Putamen (tissue), 1 donor: ENCODE measurements at regions not wholly inside any gene's neighbourhood (a gene's known extent, or its start where the extent isn't known, plus 50 kb on each side); places are given as distances from the start of the nearest gene placed in this dataset.
"Not testable (repeated sequence)": the region's sequence is repeated elsewhere in the genome, so short reads cannot be mapped to it uniquely, and the experiment has no call there.

Experiments
- DNase-seq: peaks from one replicate; pipeline ENCODE4 v3.0.0-alpha.2; 2016; ENCODE audit warnings: low spot score

DNA sequence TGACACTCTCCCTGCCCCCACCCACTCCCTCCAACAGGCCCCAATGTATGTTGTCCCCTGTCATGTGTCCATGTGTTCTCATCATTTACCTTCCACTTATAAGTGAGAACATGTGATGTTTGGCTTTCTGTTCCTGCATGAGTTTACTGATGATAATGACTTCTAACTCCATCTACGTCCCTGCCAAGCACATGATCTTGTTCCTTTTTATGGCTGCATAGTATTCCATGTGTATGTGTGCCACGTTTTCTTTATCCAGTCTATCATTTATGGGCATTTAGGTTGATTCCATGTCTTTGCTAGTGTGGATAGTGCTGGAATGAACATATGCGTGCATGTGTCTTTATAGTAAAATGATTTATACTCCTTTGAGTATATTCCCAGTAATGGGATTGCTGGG, 100.0 kb upstream of the LHX5 start:
- DNase-seq: no peak

DNA sequence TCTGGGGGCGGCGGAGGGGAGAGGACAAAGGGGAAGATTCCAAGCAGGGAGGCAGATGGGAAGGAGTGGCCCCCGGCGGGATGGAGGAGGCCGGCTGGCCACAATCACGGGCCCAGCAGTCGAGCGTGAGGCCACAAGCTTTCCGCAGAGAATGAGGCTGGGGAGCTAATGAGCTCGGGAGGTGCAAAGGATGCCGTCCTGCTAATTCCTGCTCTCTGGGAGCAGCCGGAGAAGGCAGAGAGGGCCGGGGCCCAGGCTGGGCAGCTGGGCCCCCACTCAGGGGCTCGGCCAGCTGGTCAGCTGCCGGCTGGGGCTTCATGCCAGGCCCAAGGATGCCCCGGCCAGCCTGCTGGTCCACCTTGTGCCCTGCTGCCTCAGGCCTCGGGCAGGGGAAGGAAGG, 98.1 kb upstream of the LHX5 start:
- DNase-seq: no peak

DNA sequence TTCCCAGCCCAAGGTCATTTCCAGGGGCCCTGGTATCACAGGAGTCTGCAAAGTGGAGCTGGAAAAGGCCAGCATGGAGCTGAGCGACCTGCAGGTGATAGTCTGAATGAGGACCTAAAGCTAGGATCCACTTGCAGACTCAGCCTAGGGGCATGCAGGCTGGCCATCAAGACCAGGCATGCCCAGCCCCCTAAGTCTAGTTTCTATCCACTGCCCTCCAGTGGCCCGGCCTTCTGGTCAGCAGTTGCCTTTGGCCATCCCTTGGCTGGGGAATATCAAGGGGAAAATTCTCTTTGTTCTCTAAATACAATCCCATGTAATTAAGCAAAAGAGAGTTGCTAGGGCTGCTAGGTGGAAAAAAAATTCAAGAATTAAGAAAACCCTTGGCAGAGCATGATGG, 96.3 kb upstream of the LHX5 start:
- no peak for DNase-seq

DNA sequence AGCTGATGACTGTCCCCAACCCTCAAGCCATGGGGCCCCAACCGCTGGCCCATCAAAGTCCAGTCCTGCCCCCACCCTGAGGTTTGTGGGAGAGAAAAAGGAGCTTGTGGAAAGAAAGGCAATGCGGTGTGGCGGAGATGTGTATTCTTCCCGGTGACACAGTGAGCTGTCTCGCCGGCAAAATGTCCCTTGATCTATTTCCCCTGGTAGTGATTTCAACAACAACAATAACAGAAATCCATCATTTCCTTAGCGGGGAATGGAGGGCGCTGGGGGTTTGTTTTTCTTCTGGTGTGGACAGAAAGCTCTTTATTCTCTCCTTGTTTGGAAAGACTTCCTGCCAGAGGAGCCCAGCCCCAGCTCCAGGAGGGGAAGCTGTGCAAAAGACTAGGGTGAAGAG, 93.7 kb upstream of the LHX5 start:
- DNase-seq: no peak

DNA sequence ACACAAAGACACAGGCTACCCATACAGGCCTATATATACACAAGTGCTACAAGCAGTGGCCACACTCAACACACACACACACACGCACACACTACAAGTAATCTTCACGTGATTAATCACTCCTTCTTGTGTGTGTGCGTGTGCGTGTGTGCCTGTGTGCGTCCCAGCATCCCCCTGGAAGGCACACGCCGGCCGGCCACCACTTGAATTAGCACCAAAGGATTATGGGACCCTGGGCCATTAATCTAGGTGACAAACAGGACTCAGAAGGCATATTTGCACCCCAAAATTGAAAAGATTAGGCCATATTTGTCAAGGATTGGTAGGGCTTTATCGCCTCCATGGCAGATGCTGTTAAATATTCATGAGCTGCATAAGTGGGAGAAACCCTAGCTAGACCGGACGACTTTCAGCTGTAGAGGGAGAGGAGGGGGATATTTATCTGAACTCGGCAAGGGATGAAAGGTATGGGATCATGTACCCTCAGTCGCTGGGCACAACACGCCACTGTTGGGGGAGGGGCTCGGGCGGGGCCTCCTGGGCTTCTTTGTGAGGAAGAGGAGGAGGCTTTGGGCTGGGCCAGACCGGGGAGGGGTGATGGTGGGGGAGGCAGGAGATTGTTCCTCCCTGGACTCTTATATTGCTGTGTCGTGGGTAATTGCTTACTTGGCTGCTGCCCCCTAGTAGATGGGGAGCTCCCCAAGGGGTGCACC, 89.6 kb upstream of the LHX5 start:
- no peak for DNase-seq

DNA sequence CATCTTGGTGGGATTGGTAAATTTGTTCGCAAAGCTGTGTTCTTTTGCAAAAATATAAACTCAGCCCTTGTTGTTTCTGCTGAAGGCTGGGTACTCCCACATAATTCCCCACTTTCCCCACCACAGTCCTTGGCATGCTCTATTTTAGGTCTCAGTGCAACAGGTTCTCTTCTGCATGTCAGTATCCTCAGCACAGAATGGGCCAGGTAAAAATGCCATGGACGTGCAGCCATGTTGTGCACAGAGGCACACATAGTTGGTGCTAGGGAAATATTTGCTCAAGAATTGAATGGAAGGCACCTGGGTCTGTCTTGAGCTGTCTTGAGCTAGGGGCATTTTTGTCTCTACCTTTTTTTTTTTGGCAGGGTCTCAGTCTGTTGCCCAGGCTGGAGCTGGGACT, 87.8 kb upstream of the LHX5 start:
- no peak for DNase-seq

DNA sequence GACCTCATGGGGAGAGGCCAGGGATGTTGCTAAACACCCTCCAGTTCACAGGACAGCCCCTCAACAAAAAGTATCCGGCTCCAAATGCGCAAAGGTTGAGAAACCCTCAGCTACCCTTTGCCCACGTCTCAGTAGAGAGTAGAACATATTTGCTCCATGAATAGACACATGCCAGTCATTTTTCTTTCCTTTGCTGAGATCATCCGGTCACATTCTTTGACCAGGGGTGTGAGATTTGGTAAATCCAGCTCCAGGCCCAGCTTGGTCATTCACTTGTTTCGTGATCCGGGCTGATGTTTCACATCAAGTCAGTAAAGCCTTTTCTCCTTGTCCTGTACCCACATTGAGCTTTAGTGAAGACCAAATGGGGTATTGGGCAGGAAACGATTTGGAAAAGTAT, 83.6 kb upstream of the LHX5 start:
- DNase-seq: no peak

DNA sequence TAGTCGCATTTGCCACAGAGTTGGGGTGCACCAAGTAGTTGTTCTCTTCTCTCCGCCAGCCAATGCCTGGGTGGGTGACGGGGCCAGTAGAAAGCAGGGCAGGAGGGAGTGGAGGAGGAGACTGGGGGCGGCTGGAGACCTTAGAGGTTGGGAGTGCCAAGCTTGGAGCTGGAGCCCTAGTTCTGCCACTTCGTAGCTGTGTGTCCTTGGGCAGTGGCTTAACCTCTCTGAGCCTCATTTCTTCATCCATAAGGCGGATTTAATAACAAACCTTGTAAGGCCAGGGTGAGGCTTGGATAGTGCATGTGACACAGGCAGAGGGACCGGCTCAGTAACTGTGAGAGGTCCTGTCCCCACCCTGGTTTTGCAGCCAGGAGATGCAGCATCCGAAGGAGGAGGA, 81.1 kb upstream of the LHX5 start:
- no peak for DNase-seq

DNA sequence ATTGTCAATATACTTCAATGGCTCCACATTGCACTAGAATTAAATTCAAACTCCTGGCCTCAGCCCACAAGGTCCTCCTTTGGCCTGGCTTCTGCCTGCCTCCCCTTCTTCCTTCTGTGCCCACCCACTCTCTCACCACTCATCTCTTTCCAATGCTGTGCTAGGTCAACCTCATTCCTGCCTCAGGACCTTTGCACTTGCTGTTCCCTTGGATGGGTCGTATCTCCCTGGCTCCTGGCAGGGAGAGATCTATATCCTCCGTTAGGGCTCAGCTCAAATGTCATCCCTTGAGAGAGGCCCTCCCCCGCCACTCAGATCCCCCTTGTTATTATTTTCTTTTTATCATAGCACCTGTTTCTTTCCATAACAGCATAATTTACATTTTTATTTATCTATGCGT, 79.9 kb upstream of the LHX5 start:
- DNase-seq: no peak

DNA sequence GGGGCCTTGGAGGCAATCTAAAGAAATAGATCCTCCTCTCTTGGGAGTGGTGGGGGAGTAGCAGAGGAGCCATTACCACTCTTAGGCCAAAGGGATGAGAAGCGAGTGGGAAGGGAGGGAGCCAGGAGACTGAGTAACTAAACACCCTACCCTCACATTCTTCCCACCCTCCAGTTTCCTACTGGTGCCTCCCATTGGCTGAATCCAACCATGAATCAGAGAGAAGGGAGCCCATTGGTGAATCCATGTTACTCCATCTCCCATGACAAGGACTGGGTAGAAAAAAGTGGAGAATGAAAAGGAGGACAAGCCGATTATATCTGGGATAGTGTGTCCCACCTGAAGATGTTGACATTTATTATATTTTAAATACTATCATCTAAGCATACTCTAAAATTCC, 76.8 kb upstream of the LHX5 start:
- no peak for DNase-seq

DNA sequence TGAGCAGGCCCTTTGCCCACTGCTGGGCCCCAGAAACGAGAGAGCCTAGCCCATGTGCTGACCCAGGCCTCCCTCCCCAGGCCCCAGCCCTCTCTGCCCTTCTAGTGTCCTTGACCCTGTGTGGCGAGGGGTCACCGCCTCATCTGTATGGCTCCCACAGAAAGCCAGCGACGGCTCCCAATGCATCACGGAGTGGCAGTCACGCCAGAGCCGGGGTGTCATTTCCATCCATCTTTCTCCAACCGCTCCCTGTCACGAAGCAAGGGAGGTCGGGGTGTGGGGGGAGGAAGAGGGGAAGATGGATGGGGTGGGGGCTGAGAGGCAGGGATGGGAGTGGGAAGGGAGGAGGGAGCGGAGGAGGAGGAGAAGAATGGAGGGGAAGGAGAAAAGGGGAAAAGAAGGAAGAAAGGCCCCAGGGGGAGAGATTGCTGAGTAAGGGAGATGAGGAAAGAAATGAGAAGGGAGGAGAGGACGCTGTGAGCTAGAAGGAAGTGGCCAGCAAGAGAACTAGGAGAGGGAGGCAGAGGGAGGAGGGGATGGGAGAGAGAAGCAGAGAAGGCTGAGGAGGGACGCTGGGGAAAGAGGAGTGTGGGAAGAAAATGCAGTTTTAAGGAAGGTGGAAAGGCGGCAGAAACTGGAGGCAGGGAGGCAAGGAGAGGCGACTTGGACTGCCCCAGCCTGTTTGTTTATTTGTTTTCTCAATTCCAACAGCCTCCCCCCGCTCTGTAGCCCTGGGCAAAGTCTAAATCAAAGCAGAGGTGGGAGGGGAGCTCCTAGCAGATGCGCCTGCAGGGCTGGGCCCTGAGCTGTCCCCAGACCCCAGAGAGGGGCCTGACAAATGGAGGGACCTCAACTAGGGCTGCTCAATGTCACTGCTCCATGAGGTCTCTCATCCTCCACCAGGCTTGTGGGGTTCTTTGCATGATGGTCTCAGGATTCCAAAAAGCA, 75.5 kb upstream of the LHX5 start:
- no peak for DNase-seq

DNA sequence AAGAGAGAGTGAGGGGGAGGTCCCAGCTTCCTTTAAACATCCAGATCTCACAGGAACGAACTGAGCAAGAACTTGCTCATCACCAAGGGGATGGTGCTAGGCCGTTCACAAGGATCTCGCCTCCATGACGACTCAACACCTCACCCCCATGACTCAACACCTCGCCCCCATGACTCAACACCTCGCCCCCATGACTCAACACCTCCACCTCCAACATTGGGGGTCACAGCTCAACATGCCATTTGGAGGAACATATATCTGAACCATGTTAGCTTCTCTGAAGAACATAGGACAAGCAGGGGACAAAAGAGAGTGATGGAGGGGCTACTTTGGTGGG, 66.0 kb upstream of the LHX5 start:
- DNase-seq: no peak

DNA sequence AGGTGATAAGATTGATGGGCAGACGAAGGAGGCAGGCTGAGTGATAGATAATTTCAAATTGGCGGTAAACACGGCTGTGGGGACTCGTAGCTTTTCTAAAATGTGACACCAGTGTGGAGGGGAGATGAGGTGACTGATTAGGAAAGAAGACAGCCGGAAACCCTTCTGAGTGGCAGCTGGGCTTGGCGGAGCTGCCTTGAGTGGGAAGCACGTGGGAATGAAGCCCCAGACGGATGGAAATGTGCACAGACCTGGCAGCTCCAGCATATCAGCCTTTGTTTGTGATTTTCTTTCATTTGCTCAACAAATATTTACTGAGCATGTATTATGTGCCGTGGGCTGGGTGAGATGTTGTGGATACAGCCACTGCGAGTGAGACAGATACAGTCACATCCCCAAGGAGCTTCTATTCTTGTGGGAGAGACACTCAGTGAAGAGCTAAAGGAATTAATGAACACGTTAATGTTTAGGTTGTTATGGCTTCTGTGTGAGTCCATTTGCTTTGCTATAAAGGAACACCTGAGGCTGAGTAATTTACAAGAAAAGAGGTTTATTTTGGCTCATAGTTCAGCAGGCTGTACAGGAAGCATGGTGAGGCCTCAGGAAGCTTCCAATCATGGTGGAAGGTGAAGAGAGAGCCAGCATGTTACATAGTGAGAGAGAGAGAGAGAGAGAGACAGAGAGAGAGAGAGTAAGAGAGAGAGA, 65.5 kb upstream of the LHX5 start:
- no peak for DNase-seq

DNA sequence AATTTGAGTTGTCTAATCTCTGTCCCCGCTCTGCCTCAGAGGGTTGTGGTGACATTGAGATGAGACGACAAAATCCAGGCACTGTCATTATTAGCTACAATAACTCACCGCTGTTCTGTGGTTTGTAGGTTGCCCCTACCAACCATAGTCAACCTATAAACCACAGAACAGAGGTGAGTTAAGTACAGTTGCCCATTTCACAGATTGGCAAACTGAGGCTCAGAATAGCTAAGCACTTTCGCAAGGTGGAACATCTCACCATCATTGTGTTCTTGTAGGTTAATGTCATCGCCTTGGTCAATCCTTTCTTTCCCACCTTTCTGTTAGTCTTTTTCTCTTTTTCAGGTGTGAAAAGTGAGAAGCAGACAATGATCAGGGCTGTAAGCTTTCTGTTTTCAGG, 63.4 kb upstream of the LHX5 start:
- DNase-seq: no peak

DNA sequence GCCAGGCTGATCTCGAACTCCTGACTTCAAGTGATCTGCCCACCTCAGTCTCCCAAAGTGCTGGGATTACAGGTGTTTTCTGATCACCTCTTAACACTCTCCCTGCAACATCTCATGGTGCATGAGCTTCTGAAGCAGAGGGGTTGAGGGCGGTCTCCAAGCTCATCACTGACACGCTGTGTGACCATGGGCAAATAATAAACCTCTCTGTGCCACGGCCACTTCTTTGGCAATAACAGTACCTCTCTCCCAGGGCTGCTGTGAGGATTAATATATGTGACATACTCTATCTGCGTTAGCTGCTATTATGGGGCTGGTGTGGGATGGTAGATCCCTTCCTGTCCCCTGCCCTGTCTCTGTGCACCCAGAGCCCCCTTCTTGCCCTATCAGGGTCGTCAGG, 62.9 kb upstream of the LHX5 start:
- DNase-seq: no peak

DNA sequence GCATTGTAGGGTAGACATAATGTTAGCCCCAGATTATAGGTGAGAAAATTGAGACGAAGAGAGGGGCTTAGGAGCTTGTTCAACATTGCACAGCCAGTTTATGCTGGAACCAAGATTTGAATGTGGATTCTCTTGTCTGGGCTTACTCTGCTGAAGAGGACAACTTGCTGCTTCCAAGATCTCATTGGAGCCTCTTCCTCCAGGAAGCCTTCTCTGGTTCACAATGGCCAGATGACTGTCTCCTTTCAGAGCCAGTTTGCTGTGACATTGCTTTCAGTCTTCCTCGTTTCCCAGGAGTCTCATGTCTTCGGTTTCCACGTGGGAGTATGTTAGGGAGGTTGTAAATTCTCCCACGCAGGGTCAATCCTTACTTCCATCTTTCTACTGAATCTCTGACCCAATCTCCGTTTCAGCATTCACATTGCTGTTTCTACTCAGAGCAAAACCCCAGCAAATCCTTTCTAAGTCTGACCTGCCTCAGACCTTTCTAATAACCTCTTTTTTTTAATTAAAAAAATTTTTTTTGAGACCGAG, 62.2 kb upstream of the LHX5 start:
- no peak for DNase-seq

DNA sequence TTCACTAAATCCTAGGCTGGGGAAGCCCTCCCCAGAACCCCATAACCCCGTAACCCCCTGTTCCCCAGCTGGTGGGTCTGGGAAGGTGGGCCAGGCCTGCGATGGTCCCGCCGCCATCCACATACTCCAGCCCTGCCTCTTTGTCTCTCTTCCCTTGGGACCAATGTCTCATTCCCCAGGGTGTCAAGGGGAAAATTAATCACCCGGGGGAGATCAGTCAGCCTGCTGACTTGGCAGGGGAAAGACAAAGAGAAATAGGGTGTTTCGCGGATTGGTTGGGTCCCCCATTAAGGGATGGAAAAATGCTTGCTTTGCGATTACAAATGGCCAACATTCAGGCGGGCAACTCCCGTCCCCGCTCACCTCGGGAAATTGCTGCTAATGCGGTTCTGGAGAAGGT, 60.6 kb upstream of the LHX5 start:
- no peak for DNase-seq

DNA sequence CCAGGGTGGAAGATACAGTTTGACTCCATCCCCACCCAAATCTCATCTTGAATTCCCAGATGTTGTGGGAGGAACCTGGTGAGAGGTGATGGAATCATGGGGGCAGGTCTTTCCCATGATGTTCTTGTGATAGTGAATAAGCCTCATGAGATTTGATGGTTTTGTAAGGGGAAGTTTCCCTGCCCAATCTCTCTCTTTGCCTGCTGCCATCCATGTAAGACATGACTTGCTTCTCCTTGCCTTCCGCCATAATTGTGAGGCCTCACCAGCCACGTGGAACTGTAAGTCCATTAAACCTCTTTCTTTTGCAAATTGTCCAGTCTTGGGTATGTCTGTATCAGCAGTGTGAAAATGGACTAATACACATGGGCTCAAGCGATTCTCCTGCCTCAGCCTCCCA, 59.4 kb upstream of the LHX5 start:
- not testable (repeated sequence) for DNase-seq

DNA sequence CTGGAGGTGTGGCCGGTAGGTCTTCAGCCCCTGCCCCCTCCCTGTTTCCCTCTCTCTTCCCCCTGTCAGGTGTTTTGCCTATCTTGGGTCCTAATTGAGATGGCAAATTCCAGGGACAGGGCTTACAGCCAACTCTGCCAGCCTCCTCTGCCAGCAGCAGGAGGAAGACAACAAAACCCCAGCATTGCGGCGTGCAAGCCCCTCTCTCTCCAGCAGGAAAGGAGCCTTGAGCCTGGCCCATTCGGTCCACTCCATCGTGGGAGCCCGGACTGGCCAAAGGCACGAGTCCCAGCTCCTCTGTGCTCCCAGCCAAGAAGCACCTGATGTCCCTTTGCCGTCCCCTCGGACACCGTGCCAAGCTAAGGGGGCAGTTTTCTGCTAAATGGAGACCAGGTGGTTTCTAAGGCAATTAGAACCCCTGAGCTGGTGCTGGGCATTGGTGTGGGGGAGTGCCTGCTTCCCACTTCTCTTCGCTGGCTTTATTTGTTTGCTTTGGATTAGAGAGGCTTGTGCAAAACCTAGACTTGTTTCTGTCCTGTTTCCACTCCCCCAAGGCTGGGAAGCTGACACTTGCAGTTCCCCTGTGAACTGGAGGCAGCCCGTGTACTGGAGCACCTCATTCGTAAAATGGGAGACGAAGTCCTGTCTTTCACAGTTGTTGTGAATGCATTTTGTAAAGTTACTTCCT, 57.1 kb upstream of the LHX5 start:
- no peak for DNase-seq

DNA sequence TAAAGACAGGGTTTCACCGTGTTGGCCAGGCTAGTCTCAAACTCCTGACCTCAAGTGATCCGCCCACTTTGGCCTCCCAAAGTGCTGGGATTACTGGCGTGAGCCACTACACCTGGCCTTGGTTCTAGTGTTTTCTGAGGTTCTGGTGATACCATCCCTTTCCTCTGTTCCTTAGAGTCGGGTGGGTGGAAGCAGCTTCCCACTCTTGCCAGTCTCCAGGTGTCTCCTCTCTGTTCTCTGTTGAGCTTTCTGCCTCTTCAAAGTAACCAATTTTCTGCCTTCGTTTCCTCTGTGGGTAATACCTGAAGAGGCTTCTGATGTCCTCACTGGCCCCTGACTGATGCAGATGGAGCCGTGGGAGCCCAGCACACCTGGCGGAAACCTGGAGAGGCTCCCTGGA, 53.4 kb upstream of the LHX5 start:
- no peak for DNase-seq

DNA sequence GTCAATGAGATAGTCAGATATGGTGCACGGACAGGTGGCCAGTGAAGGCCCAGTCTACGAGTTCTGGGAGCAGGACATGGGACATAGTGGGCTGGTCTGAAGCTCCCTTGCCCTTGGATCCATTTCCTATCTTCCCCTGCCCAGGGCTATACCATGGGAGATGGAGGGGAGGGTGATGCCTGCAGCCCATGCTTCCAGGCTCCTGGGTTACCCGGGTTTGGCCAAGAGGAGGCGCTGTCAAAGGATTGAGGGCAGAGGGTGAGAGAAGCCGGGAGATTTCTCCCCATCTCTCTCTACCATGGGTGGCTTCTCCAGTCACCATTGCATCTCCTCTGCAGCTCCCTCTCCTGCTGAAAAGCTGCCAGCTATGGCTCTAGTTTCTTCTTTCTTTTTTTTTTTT, 52.8 kb upstream of the LHX5 start:
- DNase-seq: no peak

DNA sequence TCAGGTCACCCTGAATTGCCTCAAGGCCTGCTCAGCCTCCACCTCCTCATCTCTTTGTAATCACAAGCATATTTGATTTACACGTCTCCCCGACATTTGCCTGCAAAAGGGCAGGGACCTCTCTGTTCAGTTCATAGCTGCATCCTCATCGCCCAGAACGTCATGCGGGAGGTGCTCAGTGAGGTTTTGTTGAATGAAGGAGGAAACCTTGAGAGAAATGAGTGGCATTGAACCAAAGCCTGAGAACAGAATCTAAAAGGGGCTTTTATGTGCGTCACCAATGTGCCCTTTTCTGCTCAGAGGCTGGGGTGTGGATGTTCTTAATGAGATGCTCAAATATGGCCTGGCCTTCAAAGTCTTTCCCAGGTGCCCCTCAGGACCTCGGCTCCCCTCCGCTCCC, 50.0 kb upstream of the LHX5 start:
- DNase-seq: no peak
